IMR-90 (cell line): ENCODE measurements at regions not wholly inside any gene's neighbourhood (a gene's known extent, or its start where the extent isn't known, plus 50 kb on each side); places are given as distances from the start of the nearest gene placed in this dataset.

Experiments
- ATAC-seq: fragments of 200-7000 bp; cut with Tn5 transposase; 2 replicates; pipeline ENCODE4 v1.9.1; 2020; ENCODE audit warnings: low read depth, mild to moderate bottlenecking, moderate library complexity
- BruUV-seq: library from RNA; stranded (reverse); fragments of 400-500 nt; replicated peaks from 2 replicates; lab custom pipeline; 2021; lab: Mats Ljungman, UMichigan
- CTCF ChIA-PET: fragments of 300-600 bp; formaldehyde crosslinking; extraction: SDS; loops from one replicate; lab custom pipeline; 2021; ENCODE audit warnings: antibody characterized with exemption; lab: Yijun Ruan, JAX
- POLR2A ChIA-PET: fragments of 300-600 bp; sonication (Branson Sonifier 250); formaldehyde crosslinking; loops from one replicate; lab custom pipeline; 2022; ENCODE audit warnings: antibody characterized with exemption; ENCODE audit not compliant: unreplicated experiment; lab: Charles Lee
- DNase-seq: peaks from one replicate; pipeline ENCODE4 v3.0.0; 2013
- H2AFZ ChIP-seq: replicated peaks from 2 replicates; pipeline ENCODE3; 2013; ENCODE audit warnings: low read length, mild to moderate bottlenecking; ENCODE audit not compliant: poor library complexity
- H2AK5ac ChIP-seq: 2 replicates; pipeline ENCODE4 v1.6.1; 2013; ENCODE audit warnings: low read depth, low read length, inconsistent platforms
- H2AK9ac ChIP-seq: replicated peaks from 2 replicates; pipeline ENCODE3; 2013; ENCODE audit warnings: mild to moderate bottlenecking, low read depth, low read length, moderate library complexity; ENCODE audit not compliant: poor library complexity
- H2BK120ac ChIP-seq: 2 replicates; pipeline ENCODE4 v1.6.1; 2013; ENCODE audit warnings: low read depth, low read length, inconsistent platforms
- H2BK15ac ChIP-seq: 3 replicates; pipeline ENCODE4 v1.6.1; 2013; ENCODE audit warnings: low read depth, low read length, inconsistent platforms
- H2BK20ac ChIP-seq: 2 replicates; pipeline ENCODE4 v1.6.1; 2013; ENCODE audit warnings: low read depth, mild to moderate bottlenecking, inconsistent platforms, low read length, moderate library complexity
- H2BK5ac ChIP-seq: 2 replicates; pipeline ENCODE4 v1.6.1; 2013; ENCODE audit warnings: mild to moderate bottlenecking, low read depth, low read length, inconsistent platforms; ENCODE audit not compliant: poor library complexity, severe bottlenecking
- H3K14ac ChIP-seq: replicated peaks from 2 replicates; pipeline ENCODE4 v1.6.1; 2013; ENCODE audit warnings: low read depth, low read length, inconsistent platforms
- H3K18ac ChIP-seq: 2 replicates; pipeline ENCODE4 v1.6.1; 2013; ENCODE audit warnings: low read depth, low read length, control low read depth
- H3K23ac ChIP-seq: 2 replicates; pipeline ENCODE4 v1.6.1; 2013; ENCODE audit warnings: low read depth, low read length, inconsistent platforms
- H3K27ac ChIP-seq: 2 replicates; pipeline ENCODE4 v1.5.1; 2013; ENCODE audit warnings: mild to moderate bottlenecking, control low read depth, low read length; ENCODE audit not compliant: insufficient read depth
- H3K27me3 ChIP-seq: 2 replicates; pipeline ENCODE4 v1.6.1; 2013; ENCODE audit warnings: low read length; ENCODE audit not compliant: control insufficient read depth, insufficient read depth
- H3K36me3 ChIP-seq: 2 replicates; pipeline ENCODE4 v1.6.1; 2013; ENCODE audit warnings: low read length, mixed read lengths; ENCODE audit not compliant: control insufficient read depth, insufficient read depth
- H3K4ac ChIP-seq: 2 replicates; pipeline ENCODE4 v1.6.1; 2013; ENCODE audit warnings: low read depth, low read length, inconsistent platforms
- H3K4me1 ChIP-seq: 2 replicates; pipeline ENCODE4 v1.6.1; 2013; ENCODE audit warnings: low read length, mixed read lengths; ENCODE audit not compliant: control insufficient read depth, insufficient read depth
- H3K4me2 ChIP-seq: 2 replicates; pipeline ENCODE4 v1.6.1; 2013; ENCODE audit warnings: low read depth, mild to moderate bottlenecking, control low read depth, low read length, moderate library complexity
- H3K4me3 ChIP-seq: 2 replicates; pipeline ENCODE4 v1.5.1; 2013; ENCODE audit warnings: low read depth, mild to moderate bottlenecking, control low read depth, low read length, moderate library complexity; ENCODE audit not compliant: insufficient read depth
- H3K56ac ChIP-seq: 2 replicates; pipeline ENCODE4 v1.6.1; 2013; ENCODE audit warnings: low read length, inconsistent platforms; ENCODE audit not compliant: insufficient read depth; ENCODE audit errors: extremely low read depth
- H3K79me1 ChIP-seq, 2 experiments: 2 replicates each; pipeline ENCODE4 v1.6.1; 2013; ENCODE audit warnings: low read length in 2 of 2, inconsistent platforms in 1 of 2, low read depth in 1 of 2
- H3K9ac ChIP-seq: 2 replicates; pipeline ENCODE4 v1.6.1; 2013; ENCODE audit warnings: low read depth, low read length, control low read depth
- H3K9me1 ChIP-seq: 2 replicates; pipeline ENCODE4 v1.6.1; 2013; ENCODE audit warnings: low read length, inconsistent platforms; ENCODE audit not compliant: insufficient read depth
- H3K9me3 ChIP-seq: 2 replicates; pipeline ENCODE4 v1.6.1; 2013; ENCODE audit warnings: low read length; ENCODE audit not compliant: control insufficient read depth, insufficient read depth
- H4K20me1 ChIP-seq: 2 replicates; pipeline ENCODE4 v1.6.1; 2013; ENCODE audit warnings: low read length, inconsistent platforms; ENCODE audit not compliant: insufficient read depth
- H4K5ac ChIP-seq: 2 replicates; pipeline ENCODE4 v1.6.1; 2013; ENCODE audit warnings: mild to moderate bottlenecking, low read depth, low read length, control low read depth
- H4K8ac ChIP-seq, 2 experiments: 2 replicates each; pipeline ENCODE4 v1.6.1; 2013; ENCODE audit warnings: low read depth in 2 of 2, low read length in 2 of 2, control low read depth in 1 of 2, inconsistent platforms in 1 of 2
- H4K91ac ChIP-seq: 2 replicates; pipeline ENCODE4 v1.6.1; 2013; ENCODE audit warnings: low read depth, low read length, inconsistent platforms; ENCODE audit not compliant: insufficient read depth
- CHD1 ChIP-seq: IDR thresholded peaks from 2 replicates; pipeline ENCODE4 v1.6.1; 2012; ENCODE audit warnings: low read depth, low read length, improper control_type of control experiment
- CTCF ChIP-seq: conservative IDR thresholded peaks from 2 replicates; pipeline ENCODE4 v1.5.1; 2012; ENCODE audit warnings: mild to moderate bottlenecking, low read depth, low read length, improper control_type of control experiment
- ELK1 ChIP-seq: fragments of 150-350 bp; IDR thresholded peaks from 2 replicates; pipeline ENCODE4 v1.6.1; 2016; ENCODE audit warnings: low read depth, mild to moderate bottlenecking, low read length, moderate library complexity, borderline replicate concordance
- FOS ChIP-seq: fragments of 150-350 bp; IDR thresholded peaks from 2 replicates; pipeline ENCODE4 v1.6.1; 2016; ENCODE audit warnings: low read depth, low read length
- MXI1 ChIP-seq: IDR thresholded peaks from 2 replicates; pipeline ENCODE4 v1.6.1; 2012; ENCODE audit warnings: low read depth, mild to moderate bottlenecking, low read length, moderate library complexity, borderline replicate concordance
- NFE2L2 ChIP-seq: fragments of 150-350 bp; IDR thresholded peaks from 2 replicates; pipeline ENCODE4 v1.6.1; 2016; ENCODE audit warnings: low read depth, mild to moderate bottlenecking, low read length
- POLR2A ChIP-seq: IDR thresholded peaks from 2 replicates; pipeline ENCODE4 v1.6.1; 2012; ENCODE audit warnings: mild to moderate bottlenecking, low read depth, low read length
- RAD21 ChIP-seq: IDR thresholded peaks from 2 replicates; pipeline ENCODE4 v1.6.1; 2012; ENCODE audit warnings: low read length, improper control_type of control experiment
- RCOR1 ChIP-seq: IDR thresholded peaks from 2 replicates; pipeline ENCODE4 v1.6.1; 2012; ENCODE audit warnings: mild to moderate bottlenecking, low read length, improper control_type of control experiment; ENCODE audit not compliant: insufficient replicate concordance
- WGBS, 2 experiments: methylation state at CpG; one replicate each; pipeline versions ENCODE4 v1.1.5 to v1.1.7; 2013; ENCODE audit warnings: missing lambda C conversion rate in 2 of 2; ENCODE audit not compliant: insufficient read length in 1 of 2; ENCODE audit errors: extremely low coverage in 2 of 2; 5-methylcytosine and 5-hydroxymethylcytosine counted together
- dilution Hi-C: fragments of 300-500 bp; cut with HindIII; formaldehyde crosslinking; loops from one replicate; pipeline ENCODE4 v1.14.3; 2018; ENCODE audit warnings: low sequenced_read_pairs; ENCODE audit not compliant: unreplicated experiment
- in situ Hi-C: fragments of 300-500 bp; cut with MboI; formaldehyde crosslinking; loops from 3 replicates; pipeline ENCODE4 v1.14.3; 2019; ENCODE audit warnings: low sequenced_read_pairs, inconsistent platforms, mixed read lengths
- intact Hi-C: fragments of 100-400 bp; cut with micrococcal nuclease; formaldehyde crosslinking; loops from 2 replicates; pipeline ENCODE4 v1.10.0; 2022

- H3K4me1 ChIP-seq = no peaks in the 10 kb centered on the region
Observed at GRCh38 chr3:162263596-162263995, 767.0 kb downstream of the OTOL1 start.

More at GRCh38 chr3:162263596-162263995, 767.0 kb downstream of the OTOL1 start:
- H4K20me1 ChIP-seq = no peaks in the 10 kb centered on the region
- H3K27me3 ChIP-seq = no peaks in the 10 kb centered on the region
- no peak overlapping the region for H2AFZ ChIP-seq
- H3K27ac ChIP-seq = no peak overlapping the region
- no peak overlapping the region for H2BK15ac ChIP-seq
- dilution Hi-C loops (no loop called here), intact Hi-C loops (no loop called here), in situ Hi-C loops (no loop called here)
- H3K4ac ChIP-seq = no peak overlapping the region
- H3K4me2 ChIP-seq = no peak overlapping the region
- no CpG with 5 or more reads among the region's 2 CpGs for WGBS, 2 experiments
- no peak overlapping the region for H3K14ac ChIP-seq
- no peak overlapping the region for H3K18ac ChIP-seq
- CTCF ChIA-PET = no interaction called here
- DNase-seq = no peak
- H3K79me1 ChIP-seq = no peaks in the 10 kb centered on the region
- no peak for ATAC-seq
- TF ChIP-seq POLR2A (no peak), ELK1 (no peak), RAD21 (no peak), CHD1 (no peak), MXI1 (no peak), CTCF (no peak), NFE2L2 (no peak), FOS (no peak), RCOR1 (no peak)
- H2BK20ac ChIP-seq = no peak overlapping the region
- no peak overlapping the region for H3K4me3 ChIP-seq
- H3K56ac ChIP-seq = no peak overlapping the region
- H4K91ac ChIP-seq = no peak overlapping the region
- no TSS peak for BruUV-seq
- no peak overlapping the region for H3K9ac ChIP-seq
- H3K9me3 ChIP-seq = no peaks in the 10 kb centered on the region
- no peak overlapping the region for H2BK5ac ChIP-seq
- no peaks in the 10 kb centered on the region for H3K9me1 ChIP-seq
- H2AK9ac ChIP-seq = no peak overlapping the region
- no peaks in the 10 kb centered on the region for H3K36me3 ChIP-seq
- no peak overlapping the region for H4K5ac ChIP-seq
- POLR2A ChIA-PET = no interaction called here
- H3K23ac ChIP-seq = no peak overlapping the region
- no peak overlapping the region for H4K8ac ChIP-seq
- H2AK5ac ChIP-seq = no peak overlapping the region
- no peak overlapping the region for H2BK120ac ChIP-seq
